CD4-positive, alpha-beta T cell treated with Interleukin-6 at 100 ng/mL for 8 hours (primary cell): ENCODE measurements at regions not wholly inside any gene's neighbourhood (a gene's known extent, or its start where the extent isn't known, plus 50 kb on each side); places are given as distances from the start of the nearest gene placed in this dataset.

ENCODE experiments used
- DNase-seq: peaks from one replicate; pipeline ENCODE4 v3.0.0-alpha.2; 2020; ENCODE audit warnings: mixed read lengths, low spot score

DNA sequence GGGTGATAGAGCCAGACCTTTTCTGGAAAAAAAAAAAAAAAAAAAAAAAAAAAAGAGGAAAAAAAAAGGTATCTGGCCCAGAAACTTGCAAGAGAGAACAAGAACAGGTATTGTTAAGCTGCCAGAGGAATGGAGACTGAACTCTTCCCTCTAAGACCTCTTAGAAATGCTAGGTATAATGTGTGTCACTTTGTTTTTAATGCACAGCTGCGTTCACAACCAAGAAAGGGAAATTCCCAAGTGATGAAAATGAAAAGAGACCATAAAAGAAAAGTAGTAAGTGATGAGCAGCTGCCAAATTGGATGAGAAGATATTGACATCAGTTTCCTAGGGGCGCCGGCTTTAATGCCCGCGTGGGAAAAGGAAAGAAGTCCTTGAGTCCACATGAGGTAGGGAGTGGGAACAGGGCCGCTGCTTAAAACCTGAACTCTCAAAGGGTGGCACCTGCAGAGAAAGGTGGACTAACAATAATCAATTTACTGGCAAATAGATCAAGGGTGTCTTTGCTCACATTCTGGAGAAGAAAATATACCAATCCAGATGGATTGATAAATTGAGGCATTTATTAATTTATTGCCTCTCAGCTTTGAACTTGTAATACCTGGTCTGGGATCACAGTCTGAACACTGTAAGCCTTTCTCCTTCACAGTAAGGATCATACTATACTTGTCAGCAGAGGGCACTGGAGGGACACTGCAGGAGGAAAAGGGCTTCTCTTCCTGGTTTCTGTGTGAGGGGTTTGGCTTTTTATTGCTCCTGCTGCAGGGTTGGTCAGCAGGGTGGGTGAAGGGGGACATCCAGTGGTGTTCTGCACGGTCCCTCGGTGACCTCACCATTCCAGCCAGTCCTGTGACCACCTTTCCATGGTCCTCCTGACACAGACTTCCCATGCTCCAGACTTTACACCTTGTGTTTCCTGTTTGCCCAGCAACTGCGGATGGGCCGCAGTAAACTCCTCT, 131.6 kb downstream of the AQP9 start:
- peak; percentile 32 for DNase-seq

DNA sequence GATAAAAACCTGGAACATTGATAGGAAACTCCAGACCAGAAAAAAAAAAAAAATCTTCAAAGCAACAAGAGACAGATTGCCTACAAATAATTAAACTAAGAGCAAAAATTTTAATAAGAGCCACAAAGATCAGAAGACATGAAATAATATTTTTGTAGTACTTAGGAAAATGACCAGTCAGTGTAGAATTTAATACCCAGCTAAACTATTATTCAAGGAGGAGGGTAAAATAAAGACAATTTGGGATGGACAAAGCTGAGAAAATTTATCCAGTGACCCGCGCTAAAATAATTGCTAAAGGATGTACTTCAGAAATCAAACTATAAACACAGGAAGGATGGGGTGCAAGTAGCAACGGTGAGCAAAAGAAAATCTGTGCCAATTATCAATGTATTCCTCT, 133.2 kb downstream of the AQP9 start:
- no peak for DNase-seq

DNA sequence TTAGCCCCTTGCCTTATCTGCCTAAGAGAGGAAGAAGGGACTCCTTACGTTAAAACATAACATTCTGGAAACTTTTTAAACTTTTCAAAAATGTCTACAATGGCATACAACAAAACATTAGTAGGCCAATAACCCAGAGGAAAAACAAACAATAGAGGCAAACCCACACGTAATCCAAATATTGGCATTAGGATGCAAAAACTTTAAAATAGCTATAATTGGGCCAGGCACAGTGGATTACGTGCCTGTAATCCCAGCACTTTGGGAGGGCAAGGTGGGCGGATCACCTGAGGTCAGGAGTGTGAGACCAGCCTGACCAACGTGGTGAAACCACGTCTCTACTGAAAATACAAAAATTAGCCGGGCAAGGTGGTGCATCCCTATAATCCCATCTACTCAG, 134.9 kb downstream of the AQP9 start:
- DNase-seq = no peak

DNA sequence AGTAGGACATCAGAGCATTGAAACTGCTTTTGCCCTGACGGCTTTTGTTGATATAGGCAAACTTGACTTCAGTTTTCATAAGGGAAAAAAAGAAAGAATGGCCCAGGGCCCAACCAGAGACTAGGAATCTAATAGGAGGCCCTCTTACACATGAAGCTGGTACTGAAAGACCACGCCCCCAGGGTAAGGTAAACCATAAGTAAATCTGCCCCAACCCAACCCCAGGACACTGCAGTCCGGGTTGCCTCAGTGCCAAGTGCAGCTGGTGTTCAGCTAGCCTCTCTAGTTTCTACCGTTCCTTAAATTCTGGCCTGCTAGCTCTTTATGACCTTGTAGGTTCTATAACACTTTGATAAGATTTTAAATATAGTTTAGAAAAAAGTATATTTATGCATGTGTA, 136.7 kb downstream of the AQP9 start:
- no peak for DNase-seq

DNA sequence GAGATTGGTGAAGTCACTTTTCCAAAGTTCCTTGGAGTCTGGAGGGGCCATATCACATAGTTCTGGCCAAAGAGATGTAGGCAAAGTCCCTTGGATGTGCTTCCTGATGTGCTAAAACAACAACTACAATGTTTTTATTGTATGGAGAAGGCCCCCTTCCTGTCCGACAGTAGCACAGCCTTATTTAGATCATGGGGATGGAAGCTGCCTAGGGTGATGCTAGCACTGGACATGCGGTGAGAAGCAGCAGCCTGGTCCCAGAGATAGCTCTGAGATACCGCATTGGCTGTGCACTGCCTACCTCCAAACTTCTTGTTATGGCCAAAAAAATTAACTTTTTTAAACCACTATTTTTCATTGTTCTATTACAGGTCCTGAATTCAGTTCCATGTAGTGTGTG, 137.6 kb downstream of the AQP9 start:
- no peak for DNase-seq

DNA sequence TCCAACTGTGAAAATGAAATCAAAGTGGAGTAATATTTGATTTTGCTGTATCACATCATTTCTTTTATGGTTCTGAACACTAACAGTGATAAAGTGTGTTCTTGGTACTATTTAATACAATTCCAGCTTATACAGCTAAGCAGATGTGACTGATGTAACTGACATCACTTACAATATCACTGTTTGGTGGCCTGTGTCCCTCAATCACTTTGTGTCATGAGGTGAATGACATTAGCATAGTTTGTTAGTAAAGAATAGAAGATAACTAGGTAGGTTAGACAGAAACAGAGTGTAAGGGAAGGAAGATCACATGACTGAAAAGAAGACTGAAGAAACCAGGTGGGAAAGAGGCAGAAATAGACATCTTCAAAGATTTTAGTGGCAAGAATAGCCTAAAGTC, 138.7 kb downstream of the AQP9 start:
- no peak for DNase-seq

DNA sequence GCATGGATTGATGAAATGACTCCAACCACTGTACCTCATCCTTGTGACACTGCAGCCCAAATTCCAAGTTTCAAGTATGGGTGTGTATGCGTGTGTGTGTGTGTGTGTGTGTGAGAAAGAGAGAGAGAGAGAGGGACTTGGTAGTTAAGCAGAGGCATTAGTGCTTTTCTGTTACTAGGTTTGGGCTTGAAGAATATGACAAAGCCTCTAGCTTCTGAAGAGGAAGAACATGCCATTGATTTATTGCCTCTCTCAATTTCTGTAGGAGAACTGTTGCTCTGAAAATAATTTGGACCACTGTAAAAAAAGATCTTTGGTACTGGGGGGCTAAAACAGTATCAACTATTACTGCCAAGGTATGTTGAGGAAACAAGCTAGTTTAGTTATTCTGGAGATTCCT, 139.2 kb downstream of the AQP9 start:
- no peak for DNase-seq

DNA sequence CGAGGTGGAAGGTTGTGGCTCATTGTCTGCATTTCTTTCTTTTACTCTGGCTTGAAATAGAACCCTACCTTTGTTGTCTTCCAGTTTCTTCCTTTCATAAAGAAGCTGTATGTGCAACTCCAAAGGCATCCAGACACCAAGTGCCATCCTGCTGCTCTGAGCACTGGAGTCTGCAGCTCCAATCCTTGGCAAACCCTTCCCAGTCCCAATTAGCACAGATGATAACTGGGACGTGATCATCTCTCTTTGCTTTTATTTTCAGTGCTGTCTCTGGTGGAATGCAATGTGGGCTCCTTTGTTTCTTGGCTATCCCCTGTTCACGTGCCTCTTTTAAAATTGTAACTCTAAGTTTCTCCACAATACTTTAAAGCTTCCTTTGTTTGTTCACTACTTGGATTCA, 140.9 kb downstream of the AQP9 start:
- DNase-seq = no peak

DNA sequence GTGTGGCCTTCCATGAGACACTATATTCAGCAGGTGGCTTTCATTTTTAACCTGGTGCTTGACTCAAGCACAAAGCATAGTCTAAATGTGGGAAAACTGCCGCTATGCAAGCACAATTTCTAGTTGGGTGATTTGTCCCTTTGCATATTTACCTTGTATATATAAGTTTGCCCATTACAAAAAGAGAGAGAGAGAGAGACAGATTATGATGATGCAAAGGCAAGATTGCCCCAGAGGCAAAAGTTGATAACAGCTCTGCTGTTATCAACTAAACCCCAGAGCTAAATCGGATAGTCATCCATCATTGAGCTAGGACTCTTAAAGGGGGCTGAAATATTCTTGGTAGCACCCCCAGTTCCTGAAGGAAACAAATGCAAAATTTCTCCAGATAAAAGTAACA, 141.5 kb downstream of the AQP9 start:
- DNase-seq = no peak

DNA sequence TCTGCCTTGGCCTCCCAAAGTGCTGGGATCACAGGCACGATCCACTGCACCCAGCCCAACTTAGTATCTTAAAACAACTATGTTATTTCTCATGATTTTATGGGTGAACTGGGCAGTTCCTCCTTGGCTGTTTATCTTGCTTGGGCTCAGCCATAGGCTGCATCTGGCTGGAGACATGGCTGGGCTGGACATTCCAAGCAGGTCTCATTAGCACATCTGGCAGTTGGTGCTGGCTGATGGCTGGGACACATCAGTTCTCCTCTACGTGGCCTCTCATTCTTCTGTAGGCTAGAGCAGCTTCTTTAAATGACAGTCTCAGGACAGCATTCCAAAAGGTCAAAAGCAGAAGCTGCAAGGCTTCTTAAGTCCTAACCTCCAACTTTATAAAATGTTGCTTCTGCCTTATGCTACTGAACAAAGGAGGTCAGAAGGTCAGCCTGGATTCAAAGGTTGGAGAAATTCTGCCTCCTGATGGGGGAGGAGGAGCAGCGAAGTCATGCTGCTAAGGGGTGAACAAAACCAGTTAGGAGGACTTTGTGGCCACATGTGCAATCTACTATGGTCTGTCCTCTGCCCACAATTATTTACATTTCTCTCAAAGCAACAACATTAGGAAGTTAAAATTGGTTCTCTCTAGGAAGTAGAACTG, 144.0 kb downstream of the AQP9 start:
- no peak for DNase-seq

DNA sequence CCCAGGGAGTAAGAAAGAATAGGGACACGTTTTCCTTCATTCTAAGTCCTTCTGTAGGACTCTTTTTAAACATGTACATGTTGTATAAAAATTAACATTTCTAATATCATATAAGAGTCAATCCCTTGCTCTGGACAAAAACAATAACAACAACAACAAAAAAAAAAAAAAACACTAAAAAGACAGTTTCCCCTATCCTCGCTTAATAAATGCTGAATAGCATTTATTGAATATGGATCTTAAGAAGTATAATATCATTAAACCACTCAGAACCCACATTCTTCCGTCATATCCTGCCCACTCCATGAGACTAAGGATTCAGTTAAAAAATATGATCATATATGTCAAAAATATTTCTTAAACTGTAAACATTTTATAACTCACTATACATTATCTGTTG, 145.1 kb downstream of the AQP9 start:
- no peak for DNase-seq

DNA sequence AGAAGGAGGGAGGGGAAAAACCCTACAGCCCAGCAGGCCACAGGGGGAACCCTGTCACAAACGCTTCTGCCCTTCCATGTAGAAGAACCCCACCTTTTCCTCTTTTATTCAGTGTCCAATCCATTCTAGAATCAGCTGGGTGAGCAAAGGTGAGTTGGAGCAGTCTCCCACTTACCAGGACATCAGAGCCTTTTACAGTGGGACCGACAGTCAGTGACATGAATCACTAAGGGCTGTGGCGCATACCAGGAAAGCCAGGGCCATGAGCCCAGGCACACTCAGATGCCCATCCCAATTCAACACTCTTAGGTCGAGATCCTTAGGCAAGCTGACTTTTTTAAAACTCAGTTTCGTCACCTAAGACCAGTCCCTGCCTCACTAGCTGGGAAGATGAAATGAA, 146.1 kb downstream of the AQP9 start:
- no peak for DNase-seq

DNA sequence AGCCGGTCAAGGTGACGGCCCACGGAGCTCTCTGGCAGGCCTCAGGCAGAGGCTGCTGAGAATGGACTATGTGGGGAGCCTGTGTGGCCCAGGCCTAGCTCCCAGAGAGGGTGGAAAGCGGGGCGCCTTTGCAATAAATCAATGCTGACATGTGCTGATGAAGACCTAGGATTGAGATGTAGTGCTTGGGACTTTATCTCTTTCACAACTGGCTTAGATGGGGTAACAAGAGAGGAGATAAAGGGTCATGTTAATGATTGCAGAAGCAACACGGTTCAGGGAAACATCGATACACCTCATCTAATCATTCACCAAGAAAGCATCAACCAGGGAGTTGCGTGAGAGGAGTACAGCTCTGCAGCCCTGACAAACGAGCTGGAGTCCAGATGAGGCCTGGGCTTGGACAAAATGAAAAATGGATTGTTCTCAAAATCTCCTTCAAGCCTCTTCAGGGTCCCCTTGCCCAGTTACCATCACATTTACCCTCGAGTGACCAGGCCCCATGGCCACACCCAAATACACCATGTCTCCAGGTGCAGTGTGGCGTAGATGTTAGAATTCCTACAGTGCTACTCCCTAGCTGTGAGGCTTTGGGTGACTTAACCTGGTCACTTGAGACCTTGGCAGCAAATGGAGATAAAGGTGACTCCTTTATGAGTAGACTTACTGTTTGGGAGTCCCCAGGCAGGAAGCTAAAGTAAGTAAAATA, 146.4 kb upstream of the LIPC start:
- DNase-seq = no peak

DNA sequence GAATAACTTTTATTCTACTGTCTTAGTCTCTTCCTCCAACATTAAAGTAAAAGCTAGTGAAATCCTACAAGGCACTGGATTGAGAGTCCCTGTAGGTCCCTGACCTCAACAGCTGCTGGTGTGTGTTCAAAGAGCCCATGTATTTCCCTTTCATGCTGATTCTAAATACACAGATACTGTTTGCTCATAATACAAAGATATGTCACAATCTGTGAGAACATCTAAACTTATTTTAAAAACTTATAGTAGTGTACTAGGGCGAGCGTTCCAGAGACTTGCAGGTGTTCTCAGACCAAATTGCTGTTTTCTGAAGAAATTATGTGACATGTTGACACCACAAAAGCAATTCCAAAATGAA, 145.9 kb upstream of the LIPC start:
- no peak for DNase-seq

DNA sequence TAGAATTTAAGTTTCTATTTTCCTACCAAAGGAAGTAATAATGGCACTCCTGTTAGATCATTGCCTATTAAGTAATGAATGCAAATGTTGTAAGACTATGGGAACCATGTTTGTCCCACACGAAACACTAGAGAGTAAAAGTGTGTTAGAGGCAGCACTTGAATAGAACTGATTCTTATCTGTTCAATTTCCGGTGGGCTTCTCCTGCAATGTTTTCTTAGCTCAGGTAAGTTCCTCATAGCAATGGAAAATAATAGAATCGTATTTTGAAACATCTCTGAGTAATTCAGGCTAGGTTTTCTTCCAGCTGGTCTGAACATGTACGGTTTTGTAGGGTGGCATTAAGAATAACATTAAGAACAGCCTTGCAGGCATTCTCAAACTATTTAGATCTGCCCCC, 145.3 kb upstream of the LIPC start:
- no peak for DNase-seq

DNA sequence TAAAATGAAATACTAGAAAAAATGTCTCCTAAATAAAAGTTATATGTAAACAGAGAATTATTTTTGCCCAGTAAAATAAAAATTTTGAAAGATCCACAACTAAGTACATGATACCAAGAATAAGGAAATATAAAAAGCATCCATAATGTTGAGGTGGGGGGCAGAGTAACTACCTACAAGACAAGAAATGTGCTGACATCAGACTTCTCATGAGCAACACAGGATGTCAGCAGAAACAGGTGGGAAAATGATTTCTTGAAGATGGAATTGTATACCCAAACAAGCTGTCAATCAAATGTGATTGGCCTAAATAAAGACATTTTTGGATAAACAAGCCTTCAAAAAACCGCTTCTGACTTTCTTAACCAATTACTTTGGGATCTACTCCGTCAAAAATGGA, 143.9 kb upstream of the LIPC start:
- no peak for DNase-seq

DNA sequence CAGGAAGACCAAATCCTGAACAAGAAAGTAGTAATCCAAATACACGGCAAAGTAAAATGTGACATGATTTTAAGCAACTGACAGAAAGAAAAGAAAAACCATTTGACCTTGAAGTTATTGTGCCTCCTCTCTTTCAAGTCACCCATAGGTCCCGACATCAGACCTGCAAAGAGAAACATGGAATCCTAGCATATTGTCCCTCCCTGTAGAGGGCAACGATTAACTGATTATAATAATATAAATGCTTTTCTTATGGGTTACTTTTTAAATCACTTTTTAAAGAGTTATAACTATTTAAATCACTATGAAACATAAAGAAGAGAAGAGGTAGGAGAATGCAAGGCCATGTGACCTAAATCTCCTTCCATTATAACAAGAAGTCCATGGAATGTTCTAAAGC, 143.2 kb upstream of the LIPC start:
- no peak for DNase-seq

DNA sequence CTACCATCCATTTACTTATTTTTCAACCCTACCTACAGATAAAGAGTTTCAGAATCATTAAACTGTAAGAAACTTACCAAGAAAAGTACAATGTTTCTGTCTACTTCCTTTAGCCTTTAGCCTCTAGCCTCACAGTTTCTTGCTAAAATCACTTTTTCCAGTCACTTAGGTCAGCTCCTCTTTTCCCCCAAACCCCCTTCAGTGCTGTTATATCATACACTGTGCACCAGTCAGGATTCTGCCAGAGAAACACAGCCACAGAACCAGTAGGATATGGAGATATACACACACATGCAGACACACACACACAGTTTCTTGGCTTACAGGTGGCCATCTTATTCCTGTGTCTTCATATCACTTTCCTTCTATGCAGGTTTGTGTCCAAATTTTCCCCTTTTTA, 139.9 kb upstream of the LIPC start:
- no peak for DNase-seq

DNA sequence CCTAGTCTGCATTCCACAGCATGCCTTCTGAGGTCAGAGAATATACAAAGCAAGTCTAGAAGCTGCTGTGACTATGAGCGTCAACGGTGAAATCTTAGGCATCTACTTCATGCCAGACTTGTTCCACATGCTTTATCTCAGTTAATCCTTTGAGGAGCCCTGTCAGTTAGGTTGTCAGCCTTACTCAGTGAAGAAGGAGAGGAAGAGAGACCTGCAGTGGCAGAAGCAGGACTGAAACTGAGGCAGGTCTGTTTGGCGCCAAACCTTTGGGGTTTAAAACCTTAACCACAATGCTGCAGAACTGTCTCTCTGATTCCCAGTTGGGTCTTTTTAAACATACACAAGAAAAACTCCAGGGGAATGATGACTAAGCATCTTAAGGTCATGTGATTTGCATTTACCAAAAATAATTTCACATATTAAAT, 139.0 kb upstream of the LIPC start:
- DNase-seq = no peak

DNA sequence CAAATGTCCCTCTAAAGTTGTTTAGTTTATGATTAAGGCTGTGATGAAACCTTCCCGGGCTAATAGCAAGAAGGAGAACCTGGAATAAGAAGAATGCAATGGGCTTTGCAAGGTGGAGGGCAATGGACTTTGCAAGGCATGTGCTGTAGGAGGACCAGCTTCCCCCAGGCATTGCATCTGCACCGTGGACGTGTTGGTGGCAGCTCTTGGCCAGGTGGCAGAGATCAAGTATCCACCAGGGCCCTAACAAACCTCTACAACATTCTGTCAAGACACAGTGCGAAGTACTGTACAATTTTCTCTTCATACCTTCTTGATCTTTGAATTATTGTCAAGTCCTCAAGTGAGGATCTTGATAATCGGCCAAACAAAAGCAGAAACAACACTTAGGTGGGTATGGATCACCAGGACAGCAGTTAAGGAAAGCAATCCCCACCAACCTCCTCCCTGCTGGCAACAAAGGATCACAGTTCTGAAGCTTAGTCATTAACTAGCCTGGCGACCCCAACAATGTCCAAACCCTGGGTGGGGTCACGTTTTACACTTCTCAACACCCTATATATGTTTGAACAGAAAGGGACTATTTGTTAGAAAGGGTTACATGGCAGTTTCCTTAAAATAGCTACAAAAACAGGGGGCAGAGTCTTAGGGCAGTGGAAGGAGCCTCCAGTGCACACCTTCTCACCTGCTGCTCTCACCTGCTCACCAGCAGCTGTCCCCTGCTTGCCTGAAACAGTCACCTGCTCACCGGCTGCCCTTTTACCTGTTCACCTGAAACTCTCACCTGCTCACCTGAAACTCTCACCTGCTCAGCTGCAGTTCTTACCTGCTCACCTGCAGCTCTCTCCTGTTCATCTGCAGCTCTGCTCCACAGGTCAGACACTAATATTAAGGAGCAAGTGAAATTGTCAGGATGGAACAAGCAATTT, 137.9 kb upstream of the LIPC start:
- DNase-seq = no peak

DNA sequence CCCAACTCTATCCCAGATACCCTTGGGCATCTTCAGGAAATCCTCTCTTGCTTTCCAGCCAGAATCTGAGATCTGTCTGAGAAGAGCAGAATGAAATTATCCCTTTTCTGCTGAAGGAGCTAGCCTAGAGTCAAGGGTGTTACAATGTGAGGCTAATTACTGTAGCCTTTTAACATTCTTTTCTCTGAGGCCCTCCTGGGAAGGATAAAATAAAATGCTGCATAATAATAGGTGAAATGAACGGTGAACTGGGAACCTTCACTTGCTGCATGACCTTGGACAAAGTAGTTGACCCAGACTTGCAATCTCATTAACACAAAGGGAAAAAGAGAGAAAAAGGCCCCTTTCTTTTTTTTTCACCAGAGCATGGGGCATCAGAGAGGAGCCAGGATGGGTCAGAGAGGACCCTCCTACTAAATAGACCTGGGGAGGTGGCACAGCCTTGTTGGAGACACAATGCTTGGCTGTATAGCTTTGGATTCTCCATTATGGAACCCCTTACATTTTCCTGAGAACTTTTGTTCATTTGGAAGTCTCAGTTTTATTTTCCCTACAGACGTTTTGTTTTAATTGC, 137.0 kb upstream of the LIPC start:
- DNase-seq = no peak
